Heart left ventricle (tissue), 16 donors: ENCODE measurements at regions not wholly inside any gene's neighbourhood (a gene's known extent, or its start where the extent isn't known, plus 50 kb on each side); places are given as distances from the start of the nearest gene placed in this dataset.
"Not testable (repeated sequence)": the region's sequence is repeated elsewhere in the genome, so short reads cannot be mapped to it uniquely, and the experiment has no call there.

ENCODE experiments used
- ATAC-seq, 4 donors: fragments of 200-7000 bp; cut with Tn5 transposase; one replicate each; pipeline ENCODE4 v1.9.1; 2020 to 2022; ENCODE audit warnings: moderate library complexity in 4 of 4, mild to moderate bottlenecking in 3 of 4, moderate number of reproducible peaks in 1 of 4
- DNase-seq, 5 donors: peaks; one replicate each; pipeline ENCODE4 v3.0.0-alpha.2; 2020
- H3K27ac ChIP-seq, 12 donors: fragments of 200-600 bp; sonication (generic) in 4 of 12; one replicate each; pipeline versions ENCODE4 v1.5.0 to v1.8.0; 2016 to 2022; ENCODE audit warnings: mild to moderate bottlenecking in 2 of 12
- H3K27me3 ChIP-seq, 9 donors: fragments of 200-600 bp; sonication (generic) in 2 of 9; one replicate each; pipeline versions ENCODE4 v1.5.1 to v1.8.0; 2016 to 2022; ENCODE audit warnings: mild to moderate bottlenecking in 3 of 9
- H3K36me3 ChIP-seq, 9 donors: fragments of 200-600 bp; sonication (generic) in 2 of 9; one replicate each; pipeline versions ENCODE4 v1.5.0 to v1.8.0; 2018 to 2022; ENCODE audit warnings: mild to moderate bottlenecking in 2 of 9
- H3K4me1 ChIP-seq, 12 donors: fragments of 200-600 bp; sonication (generic) in 4 of 12; one replicate each; pipeline versions ENCODE4 v1.5.0 to v1.8.0; 2016 to 2022; ENCODE audit warnings: mild to moderate bottlenecking in 3 of 12
- H3K4me3 ChIP-seq, 12 donors: fragments of 200-600 bp; sonication (generic) in 4 of 12; one replicate each; pipeline versions ENCODE4 v1.5.0 to v1.8.0; 2017 to 2022; ENCODE audit warnings: mild to moderate bottlenecking in 9 of 12, moderate library complexity in 4 of 12
- H3K9me3 ChIP-seq, 12 donors: fragments of 200-600 bp; sonication (generic) in 4 of 12; one replicate each; pipeline versions ENCODE4 v1.5.0 to v1.8.0; 2016 to 2022; ENCODE audit warnings: mild to moderate bottlenecking in 1 of 12
- POLR2A ChIP-seq, 2 donors: fragments of 450-650 bp; IDR thresholded peaks; one replicate each; pipeline ENCODE4 v1.6.1; 2017; ENCODE audit warnings: antibody characterized with exemption in 2 of 2, mild to moderate bottlenecking in 2 of 2, moderate library complexity in 2 of 2
- WGBS, 4 donors: extraction: QIAGEN DNeasy Blood & Tissue Kit in 2 of 4; methylation state at CpG; one replicate each; pipeline versions ENCODE4 v1.1.5 to v1.1.7; 2013 to 2018; 5-methylcytosine and 5-hydroxymethylcytosine counted together
- intact Hi-C, 10 donors: fragments of 100-400 bp; cut with DNase I; formaldehyde crosslinking; loops; one replicate each; pipeline versions ENCODE4 v1.11.1 to v1.14.2; 2022
- TF ChIP-seq, protein P1 (sequence below), 12 donors: fragments of 200-600 bp; sonication (generic) in 4 of 12; IDR thresholded peaks; one replicate each; pipeline versions ENCODE4 v1.5.0 to v1.8.0; 2018 to 2022; ENCODE audit warnings: antibody characterized with exemption in 12 of 12, mild to moderate bottlenecking in 5 of 12
- donor health status: ischemic (EF 13 %, LVEDD 7.1; RV severe dilation, severe dysfunction).
- donor health status: healthy with polysubstance abuse.
- donor health status: DM: no; HTN: yes; CAD: no.
- donor health status: DM: no; HTN: no; CAD: no.
- donor health status: ischemic (EF 25% LVEDD 6.9; RV normal size, moderate dysfunction).
- donor health status: ischemic (EF 25% LVEDD 5.7; RV mildly dilated, moderate dysfunction).
- donor health status: healthy.
- donor health status: DM: yes; HTN: yes; CAD: no.
- donor health status: ischemic (EF 35%, LVEDD 5.7; RV mildly dilated, moderate dysfunction).
- donor health status: nonischemic (EF 11% LVEDD 7.7; RV severe dilation, severe dysfunction).
- donor health status: DM: yes; HTN: yes; CAD: no.
- donor health status: PGD.
- donor health status: ischemic (EF 29% LVEDD 5.4; RV normal size, mild dysfunction).
- donor health status: nonischemic (EF 23%, LVEDD 6.1; RV moderate dilation, normal function).

DNA sequence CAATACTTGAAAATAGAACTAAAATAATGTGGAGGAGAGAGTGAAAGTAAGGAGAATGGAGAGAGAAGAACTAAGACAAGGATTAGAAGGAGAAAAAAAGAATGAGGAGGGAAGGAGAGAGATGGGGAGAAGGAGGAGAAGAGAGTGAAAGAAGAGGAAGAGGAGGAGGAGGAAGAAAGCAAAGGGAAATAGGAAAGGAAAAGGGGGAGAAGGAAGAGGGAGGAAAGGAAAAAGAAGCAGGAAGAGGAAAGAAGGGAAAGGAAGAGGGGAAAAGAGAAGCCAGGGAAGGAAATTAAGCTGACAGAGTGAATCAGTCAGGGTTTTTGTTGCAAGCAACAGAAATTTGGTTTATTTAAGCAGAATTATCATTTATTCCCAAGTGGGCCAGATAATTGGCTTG, 241.7 kb upstream of the P2RY1 start:
- intact Hi-C loops, result no loop called here
- Histone ChIP-seq H3K27ac (peak overlapping the region in 5 of 12 donors; percentile 32 to 63 (median 59)), H3K4me1 (peaks cover 0 to 43% (median 14%) of the 10 kb centered on the region in 12 donors), H3K27me3 (no peaks in the 10 kb centered on the region), H3K4me3 (no peak overlapping the region), H3K36me3 (no peaks in the 10 kb centered on the region), H3K9me3 (no peaks in the 10 kb centered on the region)
- no peak for TF ChIP-seq POLR2A (IDR thresholded peaks at IDR 0.05)
- TF ChIP-seq, protein P1, sequence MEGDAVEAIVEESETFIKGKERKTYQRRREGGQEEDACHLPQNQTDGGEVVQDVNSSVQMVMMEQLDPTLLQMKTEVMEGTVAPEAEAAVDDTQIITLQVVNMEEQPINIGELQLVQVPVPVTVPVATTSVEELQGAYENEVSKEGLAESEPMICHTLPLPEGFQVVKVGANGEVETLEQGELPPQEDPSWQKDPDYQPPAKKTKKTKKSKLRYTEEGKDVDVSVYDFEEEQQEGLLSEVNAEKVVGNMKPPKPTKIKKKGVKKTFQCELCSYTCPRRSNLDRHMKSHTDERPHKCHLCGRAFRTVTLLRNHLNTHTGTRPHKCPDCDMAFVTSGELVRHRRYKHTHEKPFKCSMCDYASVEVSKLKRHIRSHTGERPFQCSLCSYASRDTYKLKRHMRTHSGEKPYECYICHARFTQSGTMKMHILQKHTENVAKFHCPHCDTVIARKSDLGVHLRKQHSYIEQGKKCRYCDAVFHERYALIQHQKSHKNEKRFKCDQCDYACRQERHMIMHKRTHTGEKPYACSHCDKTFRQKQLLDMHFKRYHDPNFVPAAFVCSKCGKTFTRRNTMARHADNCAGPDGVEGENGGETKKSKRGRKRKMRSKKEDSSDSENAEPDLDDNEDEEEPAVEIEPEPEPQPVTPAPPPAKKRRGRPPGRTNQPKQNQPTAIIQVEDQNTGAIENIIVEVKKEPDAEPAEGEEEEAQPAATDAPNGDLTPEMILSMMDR (IDR thresholded peaks at IDR 0.05), result no peak
- DNase-seq (no peak), ATAC-seq (no peak)

DNA sequence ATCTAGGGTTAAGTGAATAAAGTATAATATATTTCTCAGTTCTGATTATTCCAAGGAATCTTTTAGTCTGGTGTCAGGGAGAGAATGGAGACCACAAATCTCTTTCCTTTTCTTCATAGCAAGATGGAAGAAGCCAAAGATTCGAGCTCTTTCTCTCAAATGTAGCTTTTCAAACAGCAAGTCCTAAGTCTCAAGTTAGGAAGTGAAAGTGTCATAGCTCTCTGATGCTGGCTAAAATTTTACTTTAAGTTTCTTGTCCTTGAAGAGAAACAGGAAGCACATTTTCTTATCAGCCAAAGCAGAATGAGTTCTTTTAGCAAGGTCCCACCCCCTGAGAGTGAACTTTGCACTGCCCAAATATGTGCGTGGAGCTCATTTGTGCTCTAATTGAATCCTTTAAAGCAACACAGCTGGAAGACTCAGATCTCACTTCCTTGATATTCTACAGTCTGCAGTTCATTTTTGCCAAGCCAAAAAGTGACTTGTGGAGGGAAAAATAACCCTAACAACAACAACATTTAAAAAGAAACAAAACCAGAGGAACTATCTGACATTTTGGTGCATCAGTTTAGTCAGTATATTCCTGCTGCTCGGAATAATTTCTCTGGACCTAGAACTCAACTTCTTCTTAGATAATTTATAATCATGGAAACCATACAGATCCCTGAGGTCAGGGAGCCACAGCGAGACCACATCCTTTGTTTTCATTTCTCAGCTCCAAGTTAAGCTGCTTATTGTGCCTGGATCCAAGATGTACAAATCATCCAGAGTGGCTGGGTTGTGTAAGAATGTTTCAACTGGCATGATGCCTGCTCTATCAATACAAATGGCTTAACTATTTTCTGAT, 238.7 kb upstream of the P2RY1 start:
- ATAC-seq (peak; percentile 93 to 97 (median 95)), DNase-seq (peak in 4 of 5 donors; percentile 34 to 69 (median 60))
- H3K36me3 ChIP-seq, result no peaks in the 10 kb centered on the region
- peak overlapping the region in 7 of 12 donors; percentile 6 to 26 (median 11) for H3K4me3 ChIP-seq
- H3K27me3 ChIP-seq, result no peaks in the 10 kb centered on the region
- TF ChIP-seq, protein P1 (IDR thresholded peaks at IDR 0.05), result no peak
- TF ChIP-seq POLR2A (IDR thresholded peaks at IDR 0.05), result no peak
- no peaks in the 10 kb centered on the region for H3K9me3 ChIP-seq
- 33 to 45% (median 39%) methylated on average over 4 of the region's 4 CpGs for WGBS, 4 donors
- intact Hi-C loops, result loop anchor here in 1 of 10 donors (2.0 kb wide), 1 partner anchor 39 kb away; no protein-coding TSS in a partner anchor
- H3K27ac ChIP-seq, result peak overlapping the region; percentile 47 to 86 (median 78)
- peaks cover 0 to 33% (median 14%) of the 10 kb centered on the region in 12 donors for H3K4me1 ChIP-seq

DNA sequence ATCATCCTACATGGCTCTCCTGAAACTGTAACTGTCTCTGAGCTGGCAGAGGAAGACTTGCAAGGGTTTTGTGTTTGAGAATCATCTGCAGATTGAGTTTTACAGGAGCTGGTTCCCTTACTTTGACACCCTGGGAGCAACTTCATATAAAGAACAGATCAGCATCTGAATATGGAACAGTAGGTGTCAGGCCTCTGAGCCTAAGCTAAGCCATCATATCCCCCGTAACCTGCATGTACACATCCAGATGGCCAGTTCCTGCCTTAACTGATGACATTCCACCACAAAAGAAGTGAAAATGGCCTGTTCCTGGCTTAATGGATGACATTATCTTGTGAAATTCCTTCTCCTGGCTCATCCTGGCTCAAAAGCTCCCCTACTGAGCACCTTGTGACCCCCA, 238.1 kb upstream of the P2RY1 start:
- peak overlapping the region; percentile 47 to 86 (median 77) for H3K27ac ChIP-seq
- intact Hi-C loops, result loop anchor here in 1 of 10 donors (2.0 kb wide), 1 partner anchor 40 kb away; no protein-coding TSS in a partner anchor
- peak overlapping the region in 3 of 12 donors; percentile 6 to 22 (median 21) for H3K4me3 ChIP-seq
- WGBS, 4 donors, result 69 to 91% (median 83%) methylated on average over 1 of the region's 1 CpG
- H3K4me1 ChIP-seq, result peaks cover 0 to 29% (median 14%) of the 10 kb centered on the region in 12 donors
- not testable (repeated sequence) for H3K9me3 ChIP-seq, H3K36me3 ChIP-seq, DNase-seq, H3K27me3 ChIP-seq
- ATAC-seq, result peak in 2 of 4 donors; percentile 4 to 13

DNA sequence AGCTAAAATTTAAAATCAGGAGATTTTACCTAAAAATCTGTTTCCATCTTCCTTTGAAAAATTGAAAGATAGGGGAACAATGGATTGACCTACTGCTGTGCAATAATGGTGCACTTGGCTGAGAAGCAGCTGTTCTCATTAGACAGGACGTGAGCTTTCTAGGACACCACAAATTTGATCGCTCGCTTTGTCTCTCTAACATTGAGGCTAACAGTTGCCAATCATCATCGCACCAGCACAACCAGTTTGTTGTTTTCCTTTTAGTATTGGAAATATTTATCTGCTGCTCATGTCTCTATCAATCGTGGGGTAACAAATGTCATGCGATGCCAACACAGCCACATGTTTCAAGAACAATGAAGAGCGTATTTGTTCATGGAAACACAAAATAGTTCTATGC, 228.8 kb upstream of the P2RY1 start:
- no peaks in the 10 kb centered on the region for H3K36me3 ChIP-seq
- TF ChIP-seq POLR2A (IDR thresholded peaks at IDR 0.05), result no peak
- TF ChIP-seq, protein P1 (IDR thresholded peaks at IDR 0.05), result no peak
- intact Hi-C loops, result no loop called here
- H3K9me3 ChIP-seq, result peaks cover 0 to 16% (median 6%) of the 10 kb centered on the region in 12 donors
- no peaks in the 10 kb centered on the region for H3K27me3 ChIP-seq
- WGBS, 4 donors, result 69 to 91% (median 84%) methylated on average over 7 of the region's 7 CpGs
- H3K27ac ChIP-seq, result no peak overlapping the region
- H3K4me3 ChIP-seq, result no peak overlapping the region
- peaks cover 0 to 6% (median 0%) of the 10 kb centered on the region in 12 donors for H3K4me1 ChIP-seq
- DNase-seq, result no peak
- ATAC-seq, result no peak
